ENCODE measurements at regions not wholly inside any gene's neighbourhood (a gene's known extent, or its start where the extent isn't known, plus 50 kb on each side); places are given as distances from the start of the nearest gene placed in this dataset.

GRCh38 chr1:87638636-87639035, 310.0 kb downstream of the LMO4 start:
- no peaks in the 10 kb centered on the region for H3K9me3 ChIP-seq
- intact Hi-C loops (cut with DNase I) = no loop called here
- no peaks in the 10 kb centered on the region for H3K36me3 ChIP-seq (replicated peaks in 1 of 2; ENCODE audit: insufficient read depth in 1 of 2, low read depth in 2 of 2)
- no peak for DNase-seq
- H3K4me3 ChIP-seq = no peak overlapping the region
- no peak for TF ChIP-seq POLR2A (IDR thresholded peaks at IDR 0.05)
- no peak for TF ChIP-seq CTCF (IDR thresholded peaks at IDR 0.05)
- no peaks in the 10 kb centered on the region for H3K27me3 ChIP-seq
- ATAC-seq = no peak
- no peaks in the 10 kb centered on the region for H3K4me1 ChIP-seq
- H3K27ac ChIP-seq = no peak overlapping the region

GRCh38 chr1:87641996-87642395, 313.3 kb downstream of the LMO4 start:
- Histone ChIP-seq H3K4me3 (no peak overlapping the region), H3K27me3 (no peaks in the 10 kb centered on the region), H3K4me1 (no peaks in the 10 kb centered on the region), H3K9me3 (no peaks in the 10 kb centered on the region), H3K36me3 (replicated peaks in 1 of 2; ENCODE audit: insufficient read depth in 1 of 2, low read depth in 2 of 2) (no peaks in the 10 kb centered on the region), H3K27ac (no peak overlapping the region)
- WGBS, 2 donors = 66 to 72% methylated on average over 3 of the region's 3 CpGs
- DNase-seq = no peak
- ATAC-seq = no peak
- TF ChIP-seq CTCF (IDR thresholded peaks at IDR 0.05) (no peak), POLR2A (IDR thresholded peaks at IDR 0.05) (no peak)
- intact Hi-C loops (cut with DNase I) = no loop called here

- peak; percentile 21 for ATAC-seq
- TF ChIP-seq POLR2A (IDR thresholded peaks at IDR 0.05) = no peak
- no peak for TF ChIP-seq CTCF (IDR thresholded peaks at IDR 0.05)
- Histone ChIP-seq H3K4me1 (no peaks in the 10 kb centered on the region), H3K27me3 (no peaks in the 10 kb centered on the region), H3K36me3 (replicated peaks in 1 of 2; ENCODE audit: insufficient read depth in 1 of 2, low read depth in 2 of 2) (no peaks in the 10 kb centered on the region), H3K27ac (no peak overlapping the region), H3K9me3 (no peaks in the 10 kb centered on the region), H3K4me3 (no peak overlapping the region)
- intact Hi-C loops (cut with DNase I) = no loop called here
- no peak for DNase-seq
- 59 to 67% methylated on average over 3 of the region's 3 CpGs for WGBS, 2 donors
Measured at GRCh38 chr1:87642581-87643221, 314.0 kb downstream of the LMO4 start.

GRCh38 chr1:87644033-87644578, 315.4 kb downstream of the LMO4 start:
- intact Hi-C loops (cut with DNase I) = no loop called here
- DNase-seq = no peak

More at GRCh38 chr1:87644033-87644578, 315.4 kb downstream of the LMO4 start:
- no peak for ATAC-seq
- no peak overlapping the region for H3K4me3 ChIP-seq
- no peaks in the 10 kb centered on the region for H3K36me3 ChIP-seq (replicated peaks in 1 of 2; ENCODE audit: insufficient read depth in 1 of 2, low read depth in 2 of 2)
- no peak for TF ChIP-seq CTCF (IDR thresholded peaks at IDR 0.05)
- TF ChIP-seq POLR2A (IDR thresholded peaks at IDR 0.05) = no peak
- no peaks in the 10 kb centered on the region for H3K27me3 ChIP-seq
- no peaks in the 10 kb centered on the region for H3K4me1 ChIP-seq
- H3K9me3 ChIP-seq = no peaks in the 10 kb centered on the region
- no peak overlapping the region for H3K27ac ChIP-seq

All from body of pancreas (tissue), 4 donors.